ENCODE measurements at regions not wholly inside any gene's neighbourhood (a gene's known extent, or its start where the extent isn't known, plus 50 kb on each side); places are given as distances from the start of the nearest gene placed in this dataset.

DNA sequence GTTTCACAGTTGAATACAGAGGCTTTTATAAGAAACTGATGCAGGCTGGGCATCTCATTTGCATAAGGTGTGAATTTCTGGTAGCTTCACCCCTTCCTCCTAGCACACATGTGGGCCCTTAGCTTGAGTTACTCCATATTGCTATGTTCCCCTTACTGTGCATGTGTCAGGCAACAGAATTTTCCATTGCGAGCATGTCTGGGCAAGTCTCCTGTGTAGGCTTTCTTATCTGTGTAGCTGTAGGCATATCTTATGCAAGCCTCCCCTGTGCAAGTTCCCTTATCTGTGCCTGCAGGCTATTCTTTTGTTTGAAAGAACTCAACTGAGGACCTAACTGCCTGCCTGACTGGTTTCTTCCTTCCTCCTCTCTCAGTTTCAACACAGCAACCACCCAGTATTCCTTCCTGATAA, 597.4 kb upstream of the CDH5 start:
- H3K4me1 ChIP-seq (ENCODE audit: control insufficient read depth in 2 of 2, insufficient read depth in 2 of 2, low read length in 2 of 2) = no peaks in the 10 kb centered on the region
- H3K27me3 ChIP-seq (ENCODE audit: control insufficient read depth in 2 of 2, insufficient read depth in 2 of 2, low read length in 2 of 2) = no peaks in the 10 kb centered on the region
- POLR2A ChIA-PET = no interaction called here
- H3K36me3 Mint-ChIP-seq = no peaks in the 10 kb centered on the region
- H3K9me3 ChIP-seq (ENCODE audit: control insufficient read depth in 2 of 3, low read length in 3 of 3) = no peaks in the 10 kb centered on the region
- CTCF ChIA-PET = no interaction called here
- peaks cover 0 to 7% (median 4%) of the 10 kb centered on the region in 5 donors for H3K27me3 Mint-ChIP-seq
- no peaks in the 10 kb centered on the region for H3K4me1 Mint-ChIP-seq
- intact Hi-C loops (cut with micrococcal nuclease) = no loop called here
- no peak overlapping the region for H3K4me3 ChIP-seq (ENCODE audit: low read length)
- no peak overlapping the region for H3K4me3 Mint-ChIP-seq
- no peak overlapping the region for H3K27ac ChIP-seq (ENCODE audit: low read depth, low read length)
- ATAC-seq (no peak), DNase-seq (no peak)
- H3K36me3 ChIP-seq (ENCODE audit: control insufficient read depth in 2 of 3, insufficient read depth in 3 of 3, low read length in 3 of 3) = no peaks in the 10 kb centered on the region
- H3K9me3 Mint-ChIP-seq = peaks cover 1 to 38% (median 10%) of the 10 kb centered on the region in 11 donors
- H3K27ac Mint-ChIP-seq = no peak overlapping the region

DNA sequence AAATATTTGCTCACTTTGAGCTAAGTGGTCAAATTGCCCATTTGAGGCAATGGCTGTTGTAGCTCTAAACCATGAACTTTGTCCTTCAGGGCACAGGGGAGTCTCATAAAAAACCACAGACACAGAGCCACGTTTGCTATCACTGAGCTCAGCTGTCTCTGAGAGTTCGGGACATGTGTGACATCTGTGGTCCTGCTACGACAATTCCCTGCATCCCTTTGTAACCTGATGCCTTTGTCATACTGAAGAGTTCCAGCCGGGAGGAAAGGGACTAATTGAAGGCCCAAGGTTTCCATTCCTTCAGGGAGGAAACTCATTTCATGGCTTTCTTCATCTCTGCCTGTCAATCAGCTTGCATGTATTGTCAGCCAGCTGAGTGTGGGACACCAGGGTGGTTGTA, 599.4 kb upstream of the CDH5 start:
- no peak for ATAC-seq
- CTCF ChIA-PET = no interaction called here
- no peaks in the 10 kb centered on the region for H3K36me3 Mint-ChIP-seq

DNA sequence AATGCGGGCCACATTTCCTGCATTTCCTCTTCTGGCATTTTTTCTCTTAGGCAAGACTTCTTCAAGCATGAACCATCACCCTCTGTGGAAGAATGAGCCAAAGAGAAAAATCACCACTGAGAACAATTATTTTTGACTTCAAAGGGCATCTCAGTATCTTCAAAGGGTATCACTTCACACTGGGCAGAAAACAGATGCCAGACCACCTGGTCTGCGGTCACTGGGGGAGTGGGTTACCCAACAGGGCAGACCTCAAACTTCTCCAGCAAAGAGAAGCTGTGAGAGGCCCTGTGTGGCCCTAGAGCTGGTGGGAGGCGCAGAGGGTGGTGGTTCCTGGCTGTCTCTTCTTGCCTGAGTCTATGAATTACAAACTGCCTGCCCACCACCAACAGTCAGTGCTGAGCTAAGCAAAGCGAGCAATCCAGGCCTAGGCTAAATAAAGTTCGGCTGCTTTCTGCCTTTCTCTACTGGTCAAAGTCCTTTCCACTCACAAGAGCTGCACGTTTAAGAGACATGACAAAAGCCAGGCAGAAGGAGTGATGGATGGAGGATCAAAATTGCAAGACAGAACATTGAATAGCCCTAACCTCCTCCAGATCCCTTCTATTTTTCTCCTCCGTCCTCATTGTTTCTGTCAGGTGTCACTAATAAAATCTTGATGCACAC, 602.7 kb upstream of the CDH5 start:
- DNase-seq = no peak
- Histone ChIP-seq H3K9me3 (ENCODE audit: control insufficient read depth in 2 of 3, low read length in 3 of 3) (no peaks in the 10 kb centered on the region), H3K4me1 (ENCODE audit: control insufficient read depth in 2 of 2, insufficient read depth in 2 of 2, low read length in 2 of 2) (no peaks in the 10 kb centered on the region), H3K27ac (ENCODE audit: low read depth, low read length) (no peak overlapping the region), H3K36me3 (ENCODE audit: control insufficient read depth in 2 of 3, insufficient read depth in 3 of 3, low read length in 3 of 3) (no peaks in the 10 kb centered on the region), H3K27me3 (ENCODE audit: control insufficient read depth in 2 of 2, insufficient read depth in 2 of 2, low read length in 2 of 2) (no peaks in the 10 kb centered on the region), H3K4me3 (ENCODE audit: low read length) (no peak overlapping the region)
- intact Hi-C loops (cut with micrococcal nuclease) = no loop called here
- Mint-ChIP-seq H3K4me1 (no peaks in the 10 kb centered on the region), H3K27me3 (no peaks in the 10 kb centered on the region), H3K27ac (no peak overlapping the region), H3K4me3 (no peak overlapping the region), H3K9me3 (peaks cover 0 to 16% (median 2%) of the 10 kb centered on the region in 11 donors), H3K36me3 (no peaks in the 10 kb centered on the region)
- ChIA-PET POLR2A (no interaction called here), CTCF (no interaction called here)
- ATAC-seq = no peak

More for the DNA sequence above, 599.4 kb upstream of the CDH5 start:
- no peak overlapping the region for H3K4me3 Mint-ChIP-seq
- Histone ChIP-seq H3K27ac (ENCODE audit: low read depth, low read length) (no peak overlapping the region), H3K4me3 (ENCODE audit: low read length) (no peak overlapping the region), H3K9me3 (ENCODE audit: control insufficient read depth in 2 of 3, low read length in 3 of 3) (no peaks in the 10 kb centered on the region), H3K36me3 (ENCODE audit: control insufficient read depth in 2 of 3, insufficient read depth in 3 of 3, low read length in 3 of 3) (no peaks in the 10 kb centered on the region), H3K4me1 (ENCODE audit: control insufficient read depth in 2 of 2, insufficient read depth in 2 of 2, low read length in 2 of 2) (no peaks in the 10 kb centered on the region), H3K27me3 (ENCODE audit: control insufficient read depth in 2 of 2, insufficient read depth in 2 of 2, low read length in 2 of 2) (no peaks in the 10 kb centered on the region)
- no peak overlapping the region for H3K27ac Mint-ChIP-seq
- H3K4me1 Mint-ChIP-seq = no peaks in the 10 kb centered on the region
- peaks cover 0 to 32% (median 8%) of the 10 kb centered on the region in 11 donors for H3K9me3 Mint-ChIP-seq
- no peak for DNase-seq
- intact Hi-C loops (cut with micrococcal nuclease) = no loop called here
- POLR2A ChIA-PET = no interaction called here
- peaks cover 0 to 6% (median 4%) of the 10 kb centered on the region in 5 donors for H3K27me3 Mint-ChIP-seq

GRCh38 chr16:65760874-65761273, 605.6 kb upstream of the CDH5 start:
- DNase-seq = no peak
- Mint-ChIP-seq H3K36me3 (no peaks in the 10 kb centered on the region), H3K27me3 (no peaks in the 10 kb centered on the region), H3K4me1 (no peaks in the 10 kb centered on the region), H3K27ac (no peak overlapping the region), H3K9me3 (peaks cover 0 to 11% (median 0%) of the 10 kb centered on the region in 11 donors), H3K4me3 (no peak overlapping the region)
- intact Hi-C loops (cut with micrococcal nuclease) = no loop called here
- H3K27ac ChIP-seq (ENCODE audit: low read depth, low read length) = no peak overlapping the region
- H3K4me3 ChIP-seq (ENCODE audit: low read length) = no peak overlapping the region
- no peaks in the 10 kb centered on the region for H3K9me3 ChIP-seq (ENCODE audit: control insufficient read depth in 2 of 3, low read length in 3 of 3)
- CTCF ChIA-PET = no interaction called here
- POLR2A ChIA-PET = no interaction called here
- ATAC-seq = no peak
- H3K27me3 ChIP-seq (ENCODE audit: control insufficient read depth in 2 of 2, insufficient read depth in 2 of 2, low read length in 2 of 2) = no peaks in the 10 kb centered on the region
- no peaks in the 10 kb centered on the region for H3K36me3 ChIP-seq (ENCODE audit: control insufficient read depth in 2 of 3, insufficient read depth in 3 of 3, low read length in 3 of 3)
- H3K4me1 ChIP-seq (ENCODE audit: control insufficient read depth in 2 of 2, insufficient read depth in 2 of 2, low read length in 2 of 2) = no peaks in the 10 kb centered on the region

DNA sequence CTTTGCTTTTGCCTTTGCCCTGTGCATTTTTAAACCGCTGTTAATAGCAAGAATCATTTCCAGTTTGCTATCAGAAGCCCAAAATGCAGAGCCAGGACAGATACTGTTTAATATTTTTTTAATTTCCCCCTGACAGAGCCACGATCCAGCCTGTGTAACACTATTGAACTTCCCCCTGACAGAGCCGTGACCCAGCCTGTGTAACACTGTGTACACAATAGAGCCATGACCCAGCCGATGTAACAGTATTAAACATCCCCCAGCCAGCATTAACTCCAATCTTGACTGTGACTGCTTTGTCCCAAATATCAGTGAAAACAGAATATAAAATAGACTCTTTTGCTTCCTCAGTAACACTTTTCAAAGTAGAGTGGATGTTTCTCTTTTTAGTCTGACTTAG, 607.9 kb upstream of the CDH5 start:
- no peaks in the 10 kb centered on the region for H3K27me3 Mint-ChIP-seq

DNA sequence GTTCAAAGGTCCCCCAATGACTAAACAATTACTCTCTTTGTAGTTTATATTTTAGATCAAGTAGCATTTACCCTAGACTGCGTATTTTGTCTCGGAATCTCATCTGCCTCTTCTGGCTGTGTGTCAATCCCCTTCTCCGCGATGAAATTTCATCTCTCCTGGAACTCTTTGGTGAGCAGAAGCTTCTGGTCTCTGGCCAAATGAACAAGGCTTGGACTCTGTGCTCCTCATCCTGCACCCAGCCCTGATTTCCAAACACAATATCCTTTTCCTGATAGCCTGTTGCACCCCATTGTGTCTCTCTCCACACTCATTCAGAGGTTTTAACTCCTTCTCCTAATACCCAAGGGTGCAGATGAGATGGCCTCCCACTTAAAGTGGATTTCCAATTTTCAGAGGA, 609.4 kb upstream of the CDH5 start:
- POLR2A ChIA-PET = no interaction called here
- intact Hi-C loops (cut with micrococcal nuclease) = no loop called here
- Mint-ChIP-seq H3K4me3 (no peak overlapping the region), H3K36me3 (no peaks in the 10 kb centered on the region), H3K27me3 (no peaks in the 10 kb centered on the region), H3K4me1 (no peaks in the 10 kb centered on the region), H3K27ac (no peak overlapping the region), H3K9me3 (peaks cover 0 to 7% (median 1%) of the 10 kb centered on the region in 11 donors)
- ATAC-seq = no peak
- no peak overlapping the region for H3K27ac ChIP-seq (ENCODE audit: low read depth, low read length)
- H3K36me3 ChIP-seq (ENCODE audit: control insufficient read depth in 2 of 3, insufficient read depth in 3 of 3, low read length in 3 of 3) = no peaks in the 10 kb centered on the region
- H3K4me1 ChIP-seq (ENCODE audit: control insufficient read depth in 2 of 2, insufficient read depth in 2 of 2, low read length in 2 of 2) = no peaks in the 10 kb centered on the region
- H3K27me3 ChIP-seq (ENCODE audit: control insufficient read depth in 2 of 2, insufficient read depth in 2 of 2, low read length in 2 of 2) = no peaks in the 10 kb centered on the region
- DNase-seq = no peak
- CTCF ChIA-PET = no interaction called here
- no peak overlapping the region for H3K4me3 ChIP-seq (ENCODE audit: low read length)
- H3K9me3 ChIP-seq (ENCODE audit: control insufficient read depth in 2 of 3, low read length in 3 of 3) = no peaks in the 10 kb centered on the region

More for the DNA sequence above, 607.9 kb upstream of the CDH5 start:
- intact Hi-C loops (cut with micrococcal nuclease) = no loop called here
- Mint-ChIP-seq H3K4me3 (no peak overlapping the region), H3K4me1 (no peaks in the 10 kb centered on the region), H3K36me3 (no peaks in the 10 kb centered on the region), H3K27ac (no peak overlapping the region), H3K9me3 (peaks cover 0 to 7% (median 1%) of the 10 kb centered on the region in 11 donors)
- Histone ChIP-seq H3K9me3 (ENCODE audit: control insufficient read depth in 2 of 3, low read length in 3 of 3) (no peaks in the 10 kb centered on the region), H3K4me1 (ENCODE audit: control insufficient read depth in 2 of 2, insufficient read depth in 2 of 2, low read length in 2 of 2) (no peaks in the 10 kb centered on the region), H3K27ac (ENCODE audit: low read depth, low read length) (no peak overlapping the region), H3K27me3 (ENCODE audit: control insufficient read depth in 2 of 2, insufficient read depth in 2 of 2, low read length in 2 of 2) (no peaks in the 10 kb centered on the region), H3K36me3 (ENCODE audit: control insufficient read depth in 2 of 3, insufficient read depth in 3 of 3, low read length in 3 of 3) (no peaks in the 10 kb centered on the region), H3K4me3 (ENCODE audit: low read length) (no peak overlapping the region)
- DNase-seq (no peak), ATAC-seq (no peak)
- CTCF ChIA-PET = no interaction called here
- POLR2A ChIA-PET = no interaction called here

- intact Hi-C loops (cut with micrococcal nuclease) = no loop called here
- H3K36me3 Mint-ChIP-seq = no peaks in the 10 kb centered on the region
- H3K9me3 Mint-ChIP-seq = peaks cover 0 to 6% (median 0%) of the 10 kb centered on the region in 11 donors
Observed at GRCh38 chr16:65756163-65756562, 610.3 kb upstream of the CDH5 start.

More at GRCh38 chr16:65756163-65756562, 610.3 kb upstream of the CDH5 start:
- CTCF ChIA-PET = no interaction called here
- no peak overlapping the region for H3K4me3 Mint-ChIP-seq
- Histone ChIP-seq H3K27ac (ENCODE audit: low read depth, low read length) (no peak overlapping the region), H3K27me3 (ENCODE audit: control insufficient read depth in 2 of 2, insufficient read depth in 2 of 2, low read length in 2 of 2) (no peaks in the 10 kb centered on the region), H3K4me3 (ENCODE audit: low read length) (no peak overlapping the region), H3K4me1 (ENCODE audit: control insufficient read depth in 2 of 2, insufficient read depth in 2 of 2, low read length in 2 of 2) (no peaks in the 10 kb centered on the region), H3K36me3 (ENCODE audit: control insufficient read depth in 2 of 3, insufficient read depth in 3 of 3, low read length in 3 of 3) (no peaks in the 10 kb centered on the region), H3K9me3 (ENCODE audit: control insufficient read depth in 2 of 3, low read length in 3 of 3) (no peaks in the 10 kb centered on the region)
- DNase-seq (no peak), ATAC-seq (no peak)
- POLR2A ChIA-PET = no interaction called here
- H3K27ac Mint-ChIP-seq = no peak overlapping the region
- H3K4me1 Mint-ChIP-seq = no peaks in the 10 kb centered on the region
- H3K27me3 Mint-ChIP-seq = no peaks in the 10 kb centered on the region

All from naive thymus-derived CD4-positive, alpha-beta T cell (primary cell).